AG04450 (cell line): ENCODE measurements at regions not wholly inside any gene's neighbourhood (a gene's known extent, or its start where the extent isn't known, plus 50 kb on each side); places are given as distances from the start of the nearest gene placed in this dataset.
"Not testable (repeated sequence)": the region's sequence is repeated elsewhere in the genome, so short reads cannot be mapped to it uniquely, and the experiment has no call there.

Source experiments
- CTCF ChIA-PET: fragments of 300-600, 350-600 bp; formaldehyde crosslinking; extraction: SDS; loops from one replicate; lab custom pipeline; 2022; ENCODE audit warnings: antibody characterized with exemption, inconsistent platforms; lab: Charles Lee
- POLR2A ChIA-PET: fragments of 350-600 bp; formaldehyde crosslinking; extraction: SDS; loops from one replicate; lab custom pipeline; 2021; ENCODE audit warnings: antibody characterized with exemption, inconsistent platforms; lab: Yijun Ruan, JAX
- DNase-seq: peaks from one replicate; pipeline ENCODE4 v3.0.0-alpha.2; 2011; ENCODE audit warnings: low read depth, low spot score
- H3K27ac ChIP-seq: one replicate; pipeline ENCODE4 v1.5.1; 2012; ENCODE audit warnings: low read depth, low read length, control low read depth
- H3K27me3 ChIP-seq: one replicate; pipeline ENCODE4 v1.6.0; 2012; ENCODE audit warnings: low read length; ENCODE audit not compliant: control insufficient read depth, insufficient read depth
- H3K4me3 ChIP-seq: 2 replicates; pipeline ENCODE4 v1.5.1; 2011; ENCODE audit warnings: mild to moderate bottlenecking, low read depth, low read length, control low read depth
- H3K9me3 ChIP-seq: 2 replicates; pipeline ENCODE4 v1.5.1; 2012; ENCODE audit warnings: low read length; ENCODE audit not compliant: control insufficient read depth, insufficient read depth
- CTCF ChIP-seq: IDR thresholded peaks from 2 replicates; pipeline ENCODE4 v1.5.1; 2011; ENCODE audit warnings: low read depth, low read length, control low read depth, inconsistent platforms

- no peaks in the 10 kb centered on the region for H3K27me3 ChIP-seq
- CTCF ChIA-PET, result no interaction called here
- POLR2A ChIA-PET, result no interaction called here
- no peak for DNase-seq
- no peaks in the 10 kb centered on the region for H3K9me3 ChIP-seq
- no peak for TF ChIP-seq CTCF
- no peak overlapping the region for H3K4me3 ChIP-seq
- H3K27ac ChIP-seq, result no peak overlapping the region
Observed at GRCh38 chr2:149765003-149765402, 177.4 kb upstream of the MMADHC start.

DNA sequence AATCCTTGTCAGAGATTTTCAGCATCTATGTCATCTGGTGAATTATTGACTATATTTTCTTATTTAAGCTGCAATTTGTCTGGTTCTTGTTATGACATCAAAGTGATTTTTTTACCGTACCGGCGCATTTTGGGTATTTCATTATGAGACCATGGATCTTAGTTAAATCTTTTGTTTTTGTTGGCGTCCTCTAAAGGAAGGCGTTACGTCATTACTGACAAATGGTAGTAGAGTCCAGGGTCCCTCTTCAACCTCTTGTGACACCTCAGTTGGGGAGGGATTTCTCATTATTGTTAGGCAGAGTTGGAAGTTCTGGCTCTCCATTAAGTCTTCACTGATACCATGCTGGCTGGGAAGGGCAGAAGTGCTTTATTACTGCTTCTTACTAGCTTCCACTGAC, 175.8 kb upstream of the MMADHC start:
- no peaks in the 10 kb centered on the region for H3K9me3 ChIP-seq
- no peak overlapping the region for H3K4me3 ChIP-seq
- H3K27ac ChIP-seq, result no peak overlapping the region
- no peak for DNase-seq
- CTCF ChIA-PET, result no interaction called here
- POLR2A ChIA-PET, result no interaction called here
- no peaks in the 10 kb centered on the region for H3K27me3 ChIP-seq
- TF ChIP-seq CTCF, result no peak

DNA sequence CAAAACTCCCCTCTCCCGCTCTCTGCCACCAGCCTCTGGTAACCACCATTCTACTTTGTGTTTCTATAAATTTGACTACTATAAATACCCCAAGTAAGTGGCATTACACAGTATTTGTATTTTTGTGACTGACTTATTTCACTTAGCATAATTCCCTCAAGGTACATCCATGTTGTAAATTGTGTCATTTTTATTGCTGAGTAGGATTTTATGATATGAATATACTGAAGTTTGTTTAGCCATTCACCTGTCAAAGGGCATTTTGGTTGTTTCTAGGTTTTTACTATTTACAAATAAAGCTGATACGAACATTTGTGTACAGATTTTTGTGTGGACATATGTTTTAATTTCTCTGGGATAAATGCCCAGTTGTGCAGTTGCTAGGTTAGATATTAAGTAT, 174.0 kb upstream of the MMADHC start:
- Histone ChIP-seq H3K27me3 (no peaks in the 10 kb centered on the region), H3K27ac (no peak overlapping the region), H3K4me3 (no peak overlapping the region), H3K9me3 (no peaks in the 10 kb centered on the region)
- ChIA-PET CTCF (no interaction called here), POLR2A (no interaction called here)
- no peak for DNase-seq
- TF ChIP-seq CTCF, result no peak

GRCh38 chr2:149759382-149759781, 171.8 kb upstream of the MMADHC start:
- CTCF ChIA-PET, POLR2A ChIA-PET, H3K27ac ChIP-seq, H3K4me3 ChIP-seq, H3K9me3 ChIP-seq, DNase-seq, H3K27me3 ChIP-seq: not testable (repeated sequence)

DNA sequence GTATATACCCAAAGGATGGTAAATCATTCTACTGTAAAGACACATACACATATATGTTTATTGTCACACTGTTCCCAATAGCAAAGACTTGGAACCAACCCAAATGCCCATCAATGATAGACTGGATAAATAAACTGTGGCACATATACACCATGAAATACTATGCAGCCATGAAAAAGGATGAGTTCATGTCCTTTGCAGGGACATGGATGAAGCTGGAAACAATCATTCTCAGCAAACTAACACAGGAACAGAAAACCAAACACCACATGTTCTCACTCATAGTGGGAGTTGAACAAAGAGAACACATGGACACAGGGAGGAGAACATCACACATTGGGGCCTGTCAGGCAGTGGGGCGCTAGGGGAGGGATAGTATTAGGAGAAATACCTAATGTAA, 167.1 kb upstream of the MMADHC start:
- POLR2A ChIA-PET, H3K9me3 ChIP-seq, H3K27ac ChIP-seq, DNase-seq, H3K27me3 ChIP-seq, H3K4me3 ChIP-seq: not testable (repeated sequence)
- CTCF ChIA-PET, result interaction anchor here (1.2 kb wide), 1 partner anchor 156 kb away, joined by 4 read pairs; no protein-coding TSS in a partner anchor

DNA sequence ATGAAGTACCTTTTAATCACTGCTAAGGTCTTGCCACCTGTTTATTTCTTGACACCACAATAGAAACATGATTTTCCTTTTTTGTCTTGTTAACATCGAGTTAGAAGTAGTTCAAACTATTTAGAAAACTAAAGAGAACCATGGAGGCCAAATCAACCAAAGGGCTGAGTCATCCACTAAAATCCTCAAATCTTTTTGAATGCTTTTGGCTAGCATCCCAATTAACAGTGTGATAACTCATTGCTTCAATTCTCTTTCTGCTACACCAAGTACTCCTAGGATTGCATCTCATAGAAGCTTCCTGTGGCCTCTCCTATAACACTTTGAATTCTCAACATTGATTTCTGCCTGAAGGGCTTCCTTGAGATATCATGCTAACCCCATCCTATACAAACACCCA, 159.9 kb upstream of the MMADHC start:
- CTCF ChIA-PET, result interaction anchor here (1.0 kb wide), 1 partner anchor 150 kb away, joined by 4 read pairs; no protein-coding TSS in a partner anchor
- H3K9me3 ChIP-seq, result no peaks in the 10 kb centered on the region
- no peak overlapping the region for H3K27ac ChIP-seq
- TF ChIP-seq CTCF, result no peak
- no peaks in the 10 kb centered on the region for H3K27me3 ChIP-seq
- POLR2A ChIA-PET, result no interaction called here
- H3K4me3 ChIP-seq, result no peak overlapping the region
- DNase-seq, result no peak
